ENCODE measurements at regions not wholly inside any gene's neighbourhood (a gene's known extent, or its start where the extent isn't known, plus 50 kb on each side); places are given as distances from the start of the nearest gene placed in this dataset.

DNA sequence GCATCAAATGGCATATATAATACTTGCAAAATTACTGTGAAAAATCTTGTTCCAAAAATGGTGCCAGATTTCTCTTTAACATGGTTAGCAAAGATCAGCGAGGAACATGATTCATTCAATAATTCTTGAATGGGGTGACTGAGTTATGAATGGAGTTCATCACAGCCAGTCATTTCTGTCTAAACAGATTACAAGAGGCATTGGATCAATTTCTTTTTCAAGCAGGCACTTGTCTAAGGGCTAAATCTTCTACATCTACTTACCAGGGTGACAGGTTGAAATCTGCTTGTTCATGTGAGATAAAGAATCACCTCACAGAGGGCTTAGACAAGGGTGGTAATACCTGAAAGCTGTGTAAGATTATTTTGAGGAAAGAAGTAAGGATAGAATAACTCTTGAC is 247.7 kb downstream of the ATP23 start:
- H3K27me3 Mint-ChIP-seq (ENCODE audit: unreplicated experiment): peaks cover 29% of the 10 kb centered on the region
- TF ChIP-seq, protein P1, sequence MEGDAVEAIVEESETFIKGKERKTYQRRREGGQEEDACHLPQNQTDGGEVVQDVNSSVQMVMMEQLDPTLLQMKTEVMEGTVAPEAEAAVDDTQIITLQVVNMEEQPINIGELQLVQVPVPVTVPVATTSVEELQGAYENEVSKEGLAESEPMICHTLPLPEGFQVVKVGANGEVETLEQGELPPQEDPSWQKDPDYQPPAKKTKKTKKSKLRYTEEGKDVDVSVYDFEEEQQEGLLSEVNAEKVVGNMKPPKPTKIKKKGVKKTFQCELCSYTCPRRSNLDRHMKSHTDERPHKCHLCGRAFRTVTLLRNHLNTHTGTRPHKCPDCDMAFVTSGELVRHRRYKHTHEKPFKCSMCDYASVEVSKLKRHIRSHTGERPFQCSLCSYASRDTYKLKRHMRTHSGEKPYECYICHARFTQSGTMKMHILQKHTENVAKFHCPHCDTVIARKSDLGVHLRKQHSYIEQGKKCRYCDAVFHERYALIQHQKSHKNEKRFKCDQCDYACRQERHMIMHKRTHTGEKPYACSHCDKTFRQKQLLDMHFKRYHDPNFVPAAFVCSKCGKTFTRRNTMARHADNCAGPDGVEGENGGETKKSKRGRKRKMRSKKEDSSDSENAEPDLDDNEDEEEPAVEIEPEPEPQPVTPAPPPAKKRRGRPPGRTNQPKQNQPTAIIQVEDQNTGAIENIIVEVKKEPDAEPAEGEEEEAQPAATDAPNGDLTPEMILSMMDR (IDR thresholded peaks at IDR 0.05): no peak
- DNase-seq (ENCODE audit: extremely low spot score, unreplicated experiment): no peak
- no peak overlapping the region for H3K27ac Mint-ChIP-seq (ENCODE audit: unreplicated experiment)
- H3K9me3 Mint-ChIP-seq (ENCODE audit: unreplicated experiment): peaks cover 17% of the 10 kb centered on the region
- H3K4me3 Mint-ChIP-seq (ENCODE audit: unreplicated experiment): no peak overlapping the region
- H3K36me3 Mint-ChIP-seq (ENCODE audit: unreplicated experiment): no peaks in the 10 kb centered on the region
- no peaks in the 10 kb centered on the region for H3K4me1 Mint-ChIP-seq (ENCODE audit: unreplicated experiment)

DNA sequence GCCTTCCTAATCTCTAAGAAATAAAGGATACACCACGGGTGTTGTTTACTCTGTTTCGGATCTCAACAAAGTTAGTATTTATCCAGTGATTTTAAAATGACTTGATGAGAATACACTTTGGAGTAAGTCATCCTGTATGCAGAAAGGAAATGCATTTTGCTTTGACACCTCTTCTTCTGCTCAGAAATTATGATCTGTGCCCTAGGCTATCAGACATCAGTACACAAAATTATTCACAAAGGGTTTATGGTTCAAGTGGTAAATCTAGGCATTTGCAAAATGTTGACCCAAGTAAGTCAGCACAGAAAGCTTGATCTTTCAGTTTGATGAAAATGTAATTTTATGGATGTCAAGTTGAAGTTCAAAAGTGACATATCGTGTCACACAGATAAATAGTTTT is 248.5 kb downstream of the ATP23 start:
- Mint-ChIP-seq H3K9me3 (ENCODE audit: unreplicated experiment) (peaks cover 17% of the 10 kb centered on the region), H3K27ac (ENCODE audit: unreplicated experiment) (no peak overlapping the region), H3K4me3 (ENCODE audit: unreplicated experiment) (no peak overlapping the region), H3K27me3 (ENCODE audit: unreplicated experiment) (peaks cover 26% of the 10 kb centered on the region), H3K4me1 (ENCODE audit: unreplicated experiment) (no peaks in the 10 kb centered on the region), H3K36me3 (ENCODE audit: unreplicated experiment) (no peaks in the 10 kb centered on the region)
- no peak for DNase-seq (ENCODE audit: extremely low spot score, unreplicated experiment)
- TF ChIP-seq, protein P1 (IDR thresholded peaks at IDR 0.05): no peak

DNA sequence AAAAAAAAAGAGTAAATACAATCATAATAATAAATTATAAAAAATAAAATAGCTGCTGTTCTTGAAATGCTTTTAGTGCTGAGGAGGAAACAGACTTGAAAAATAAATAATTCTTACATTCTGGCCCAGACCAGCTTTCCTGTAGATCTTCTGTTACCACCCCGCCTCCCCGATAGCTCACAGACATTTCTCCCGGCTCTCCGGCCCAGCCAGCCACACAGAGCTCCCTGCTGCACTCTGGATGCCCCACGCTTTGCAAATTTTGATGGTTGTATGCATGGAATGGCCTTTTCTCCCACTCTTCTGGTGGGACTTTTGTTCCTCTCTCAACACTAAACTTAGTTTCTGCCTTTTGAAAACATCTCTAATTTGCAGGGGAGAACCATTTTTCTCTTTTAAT is 249.3 kb downstream of the ATP23 start:
- TF ChIP-seq, protein P1 (IDR thresholded peaks at IDR 0.05): no peak
- Mint-ChIP-seq H3K27ac (ENCODE audit: unreplicated experiment) (no peak overlapping the region), H3K4me1 (ENCODE audit: unreplicated experiment) (no peaks in the 10 kb centered on the region), H3K4me3 (ENCODE audit: unreplicated experiment) (no peak overlapping the region), H3K27me3 (ENCODE audit: unreplicated experiment) (peaks cover 26% of the 10 kb centered on the region), H3K36me3 (ENCODE audit: unreplicated experiment) (no peaks in the 10 kb centered on the region), H3K9me3 (ENCODE audit: unreplicated experiment) (peaks cover 17% of the 10 kb centered on the region)
- DNase-seq (ENCODE audit: extremely low spot score, unreplicated experiment): no peak

DNA sequence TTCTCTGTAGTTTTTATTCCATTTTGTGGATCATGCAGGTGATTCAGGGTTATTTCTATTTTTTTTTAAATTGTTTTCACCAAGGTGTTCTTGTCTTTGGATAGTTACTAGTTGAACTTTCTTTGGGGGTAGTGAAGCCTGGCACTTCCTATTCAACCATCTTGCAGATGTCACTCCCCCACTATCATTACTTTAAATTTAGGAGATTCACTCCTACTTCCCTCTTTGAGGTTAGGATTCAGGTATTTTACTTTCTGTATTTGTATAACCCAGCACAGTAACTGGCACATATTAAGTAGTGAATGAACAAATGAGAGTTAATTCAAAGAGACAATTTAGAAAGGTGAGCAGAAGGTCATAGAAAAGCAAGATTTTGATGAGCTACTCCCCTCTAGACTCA is 255.6 kb downstream of the ATP23 start:
- peaks cover 9% of the 10 kb centered on the region for H3K9me3 Mint-ChIP-seq (ENCODE audit: unreplicated experiment)
- DNase-seq (ENCODE audit: extremely low spot score, unreplicated experiment): no peak
- H3K4me1 Mint-ChIP-seq (ENCODE audit: unreplicated experiment): no peaks in the 10 kb centered on the region
- peaks cover 34% of the 10 kb centered on the region for H3K27me3 Mint-ChIP-seq (ENCODE audit: unreplicated experiment)
- no peaks in the 10 kb centered on the region for H3K36me3 Mint-ChIP-seq (ENCODE audit: unreplicated experiment)
- no peak overlapping the region for H3K4me3 Mint-ChIP-seq (ENCODE audit: unreplicated experiment)
- no peak overlapping the region for H3K27ac Mint-ChIP-seq (ENCODE audit: unreplicated experiment)
- TF ChIP-seq, protein P1 (IDR thresholded peaks at IDR 0.05): no peak

- TF ChIP-seq, protein P1 (IDR thresholded peaks at IDR 0.05): no peak
- no peak for DNase-seq (ENCODE audit: extremely low spot score, unreplicated experiment)
- H3K4me1 Mint-ChIP-seq (ENCODE audit: unreplicated experiment): peaks cover 12% of the 10 kb centered on the region
- peaks cover 10% of the 10 kb centered on the region for H3K27me3 Mint-ChIP-seq (ENCODE audit: unreplicated experiment)
- no peak overlapping the region for H3K4me3 Mint-ChIP-seq (ENCODE audit: unreplicated experiment)
- no peaks in the 10 kb centered on the region for H3K36me3 Mint-ChIP-seq (ENCODE audit: unreplicated experiment)
- H3K27ac Mint-ChIP-seq (ENCODE audit: unreplicated experiment): no peak overlapping the region
- peaks cover 6% of the 10 kb centered on the region for H3K9me3 Mint-ChIP-seq (ENCODE audit: unreplicated experiment)
Measured at GRCh38 chr12:58202933-58203718, 261.8 kb downstream of the ATP23 start.

All from osteocyte (in vitro differentiated cells).